GM06990 (cell line): ENCODE measurements at regions not wholly inside any gene's neighbourhood (a gene's known extent, or its start where the extent isn't known, plus 50 kb on each side); places are given as distances from the start of the nearest gene placed in this dataset.
"Not testable (repeated sequence)": the region's sequence is repeated elsewhere in the genome, so short reads cannot be mapped to it uniquely, and the experiment has no call there.

Experiments
- DNase-seq: peaks from one replicate; pipeline ENCODE4 v3.0.0-alpha.2; 2011; ENCODE audit not compliant: insufficient read length; ENCODE audit errors: extremely low read depth
- H3K27me3 ChIP-seq: replicated peaks from 2 replicates; pipeline ENCODE4 v1.6.0; 2011; ENCODE audit warnings: low read length; ENCODE audit not compliant: control insufficient read depth, insufficient read depth
- H3K36me3 ChIP-seq: 2 replicates; pipeline ENCODE4 v1.5.1; 2011; ENCODE audit warnings: low read length; ENCODE audit not compliant: control insufficient read depth, insufficient read depth
- H3K4me3 ChIP-seq: replicated peaks from 2 replicates; pipeline ENCODE4 v1.5.1; 2011; ENCODE audit warnings: low read depth, mild to moderate bottlenecking, control low read depth, low read length
- TF ChIP-seq, protein P1 (sequence below): IDR thresholded peaks from 2 replicates; pipeline ENCODE4 v1.5.1; 2011; ENCODE audit warnings: low read length, control low read depth, mild to moderate bottlenecking, inconsistent platforms; ENCODE audit not compliant: insufficient read depth, poor library complexity, severe bottlenecking

DNA sequence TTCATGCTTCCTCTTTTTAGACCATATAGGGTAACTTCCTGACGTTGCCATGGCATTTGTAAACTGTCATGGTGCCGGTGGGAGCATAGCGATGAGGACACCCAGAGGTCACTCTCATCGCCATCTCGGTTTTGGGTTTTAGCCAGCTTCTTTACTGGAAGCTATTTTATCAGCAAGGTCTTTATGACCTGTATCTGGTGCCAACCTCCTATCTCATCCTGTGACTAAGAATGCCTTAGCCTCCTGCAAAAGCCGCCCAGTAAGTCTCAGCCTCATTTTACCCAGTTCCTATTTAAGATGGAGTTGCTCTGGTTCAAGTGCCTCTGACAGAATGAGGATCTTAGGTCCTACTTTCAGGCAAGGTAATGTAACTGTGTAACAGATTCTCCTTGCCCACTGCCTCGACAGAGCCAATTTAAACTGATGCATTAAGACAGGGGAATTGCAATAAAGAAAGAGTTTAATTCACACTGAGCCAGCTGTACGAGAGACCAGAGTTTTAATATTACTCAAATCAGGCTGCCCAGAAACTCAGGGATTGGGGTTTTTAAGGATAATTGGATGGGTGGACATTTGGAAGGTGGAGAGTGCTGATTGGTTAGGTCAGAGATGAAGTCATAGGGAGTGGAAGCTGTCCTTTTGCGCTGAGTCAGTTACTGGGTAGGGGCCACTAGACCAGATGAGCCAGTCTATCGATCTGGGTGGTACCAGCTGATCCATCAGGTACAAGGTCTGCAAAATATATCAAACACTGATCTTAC lies 59.9 kb upstream of the ATF7IP2 start:
- Histone ChIP-seq H3K27me3 (no peaks in the 10 kb centered on the region), H3K36me3 (no peaks in the 10 kb centered on the region), H3K4me3 (no peak overlapping the region)
- TF ChIP-seq, protein P1, sequence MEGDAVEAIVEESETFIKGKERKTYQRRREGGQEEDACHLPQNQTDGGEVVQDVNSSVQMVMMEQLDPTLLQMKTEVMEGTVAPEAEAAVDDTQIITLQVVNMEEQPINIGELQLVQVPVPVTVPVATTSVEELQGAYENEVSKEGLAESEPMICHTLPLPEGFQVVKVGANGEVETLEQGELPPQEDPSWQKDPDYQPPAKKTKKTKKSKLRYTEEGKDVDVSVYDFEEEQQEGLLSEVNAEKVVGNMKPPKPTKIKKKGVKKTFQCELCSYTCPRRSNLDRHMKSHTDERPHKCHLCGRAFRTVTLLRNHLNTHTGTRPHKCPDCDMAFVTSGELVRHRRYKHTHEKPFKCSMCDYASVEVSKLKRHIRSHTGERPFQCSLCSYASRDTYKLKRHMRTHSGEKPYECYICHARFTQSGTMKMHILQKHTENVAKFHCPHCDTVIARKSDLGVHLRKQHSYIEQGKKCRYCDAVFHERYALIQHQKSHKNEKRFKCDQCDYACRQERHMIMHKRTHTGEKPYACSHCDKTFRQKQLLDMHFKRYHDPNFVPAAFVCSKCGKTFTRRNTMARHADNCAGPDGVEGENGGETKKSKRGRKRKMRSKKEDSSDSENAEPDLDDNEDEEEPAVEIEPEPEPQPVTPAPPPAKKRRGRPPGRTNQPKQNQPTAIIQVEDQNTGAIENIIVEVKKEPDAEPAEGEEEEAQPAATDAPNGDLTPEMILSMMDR = no peak
- DNase-seq = no peak

DNA sequence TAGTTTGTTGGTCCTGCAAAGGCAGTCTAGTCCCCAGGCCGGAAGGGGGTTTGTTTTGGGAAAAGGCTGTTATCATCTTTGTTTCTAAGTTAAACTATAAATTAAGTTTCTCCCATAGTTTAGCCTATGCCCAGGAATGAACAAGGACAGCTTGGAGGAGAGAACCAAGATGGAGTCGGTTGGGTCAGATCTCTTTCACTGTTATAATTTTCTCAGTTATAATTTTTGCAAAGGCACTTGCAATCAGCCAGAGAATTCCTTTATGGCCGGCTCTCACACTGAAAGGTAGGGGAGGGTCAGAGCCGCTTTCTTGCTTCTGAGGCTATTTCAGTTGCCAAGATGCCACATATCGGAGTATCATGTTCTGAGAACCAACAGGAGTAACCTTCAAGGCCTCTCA lies 59.2 kb upstream of the ATF7IP2 start:
- TF ChIP-seq, protein P1 = no peak
- Histone ChIP-seq H3K27me3 (no peaks in the 10 kb centered on the region), H3K4me3 (no peak overlapping the region), H3K36me3 (no peaks in the 10 kb centered on the region)
- no peak for DNase-seq

DNA sequence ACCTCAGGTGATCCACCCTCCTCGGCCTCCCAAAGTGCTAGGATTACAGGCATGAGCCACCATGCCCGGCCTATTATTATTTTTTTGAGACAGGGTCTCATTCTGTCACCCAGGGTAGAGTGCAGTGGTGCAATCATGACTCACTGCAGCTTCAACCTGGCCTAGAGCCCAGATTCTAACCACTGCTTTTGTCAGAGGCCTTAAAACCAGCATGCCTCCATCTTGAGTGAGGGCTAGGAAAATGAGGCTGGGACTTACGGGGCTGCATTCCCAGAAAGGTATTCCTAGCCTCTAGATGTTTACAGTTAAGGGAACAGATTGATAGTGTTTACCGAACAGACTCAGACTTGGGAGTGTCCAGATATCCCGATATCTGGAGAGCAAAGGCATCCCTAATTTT lies 57.6 kb upstream of the ATF7IP2 start:
- not testable (repeated sequence) for H3K27me3 ChIP-seq, H3K36me3 ChIP-seq, H3K4me3 ChIP-seq, DNase-seq

DNA sequence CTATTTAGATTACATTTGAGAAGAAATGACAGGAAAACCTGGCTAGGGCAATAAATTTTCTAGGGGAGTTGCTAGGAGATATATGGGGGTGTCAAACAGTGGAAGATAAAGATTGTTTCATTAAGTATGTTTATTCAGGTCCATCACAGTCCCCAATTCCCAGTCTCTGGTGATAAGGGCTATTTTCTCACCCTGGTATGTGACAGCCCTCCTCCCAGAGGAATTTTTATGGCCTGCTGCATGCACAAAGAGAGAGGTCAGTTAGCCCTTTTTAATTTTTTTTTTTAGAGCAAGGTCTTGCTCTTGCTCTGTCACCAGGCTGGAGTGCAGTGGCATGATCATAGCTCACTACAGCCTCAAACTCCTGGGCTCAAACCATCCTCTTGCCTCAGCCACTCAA lies 53.6 kb upstream of the ATF7IP2 start:
- Histone ChIP-seq H3K27me3 (no peaks in the 10 kb centered on the region), H3K36me3 (no peaks in the 10 kb centered on the region), H3K4me3 (no peak overlapping the region)
- DNase-seq = no peak
- TF ChIP-seq, protein P1 = no peak

DNA sequence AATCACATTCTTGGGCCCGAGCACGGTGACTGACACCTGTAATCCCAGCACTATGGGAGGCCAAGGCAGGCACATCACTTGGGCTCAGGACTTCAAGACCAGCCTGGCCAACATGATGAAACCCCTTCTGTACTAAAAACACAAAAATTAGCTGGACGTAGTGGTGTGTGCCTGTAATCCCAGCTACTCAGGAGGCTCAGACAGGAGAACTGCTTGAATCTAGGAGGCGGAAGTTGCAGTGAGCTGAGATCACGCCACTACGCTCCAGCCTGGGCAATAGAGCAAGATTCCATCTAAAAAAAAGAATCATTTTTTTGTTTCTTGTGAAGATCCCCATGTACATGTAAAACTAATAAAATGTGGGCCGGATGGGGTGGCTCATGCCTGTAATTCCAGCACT lies 53.1 kb upstream of the ATF7IP2 start:
- TF ChIP-seq, protein P1 = no peak
- DNase-seq = no peak
- H3K27me3 ChIP-seq = no peaks in the 10 kb centered on the region
- H3K4me3 ChIP-seq = no peak overlapping the region
- H3K36me3 ChIP-seq = no peaks in the 10 kb centered on the region

DNA sequence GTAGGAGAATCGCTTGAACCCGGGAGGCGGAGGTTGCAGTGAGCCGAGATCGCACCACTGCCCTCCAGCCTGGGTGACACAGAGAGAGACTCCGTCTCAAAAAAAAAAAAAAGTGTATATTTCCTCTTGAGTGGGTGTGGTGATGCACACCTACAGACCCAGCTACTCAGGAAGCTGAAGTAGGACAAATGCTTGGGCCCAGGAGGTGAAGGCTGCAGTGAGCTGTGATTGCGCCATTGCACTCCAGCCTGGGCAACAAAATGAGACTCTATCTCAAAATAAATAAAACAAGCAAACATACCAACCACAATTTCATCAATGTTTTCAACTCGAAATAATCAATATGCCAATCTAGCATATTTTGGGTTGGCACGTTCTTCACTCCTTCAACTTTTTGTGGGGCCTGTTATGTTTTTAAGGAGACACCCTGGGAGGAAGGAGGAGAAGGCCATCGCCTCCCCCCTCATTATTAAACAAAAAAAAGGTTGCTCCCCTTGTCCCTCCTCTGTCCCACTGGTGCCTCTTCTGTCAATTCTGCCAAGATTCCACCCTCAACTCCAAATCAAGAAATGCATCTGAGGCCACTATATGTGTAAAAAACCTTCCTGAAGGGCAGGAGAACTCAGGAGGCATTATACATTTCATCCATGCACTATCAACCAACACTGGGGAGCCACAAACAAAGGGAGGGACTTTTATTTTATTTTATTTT lies 52.4 kb upstream of the ATF7IP2 start:
- Histone ChIP-seq H3K36me3 (no peaks in the 10 kb centered on the region), H3K4me3 (no peak overlapping the region), H3K27me3 (no peaks in the 10 kb centered on the region)
- TF ChIP-seq, protein P1 = no peak
- no peak for DNase-seq
